Activated CD8-positive, alpha-beta memory T cell treated with anti-CD3 and anti-CD28 coated beads, Interleukin-2, amount 50 U/mL, for 4 hours (primary cell): ENCODE measurements at regions not wholly inside any gene's neighbourhood (a gene's known extent, or its start where the extent isn't known, plus 50 kb on each side); places are given as distances from the start of the nearest gene placed in this dataset.

Experiments
- DNase-seq: peaks from one replicate; pipeline ENCODE4 v3.0.0-alpha.2; 2020

DNA sequence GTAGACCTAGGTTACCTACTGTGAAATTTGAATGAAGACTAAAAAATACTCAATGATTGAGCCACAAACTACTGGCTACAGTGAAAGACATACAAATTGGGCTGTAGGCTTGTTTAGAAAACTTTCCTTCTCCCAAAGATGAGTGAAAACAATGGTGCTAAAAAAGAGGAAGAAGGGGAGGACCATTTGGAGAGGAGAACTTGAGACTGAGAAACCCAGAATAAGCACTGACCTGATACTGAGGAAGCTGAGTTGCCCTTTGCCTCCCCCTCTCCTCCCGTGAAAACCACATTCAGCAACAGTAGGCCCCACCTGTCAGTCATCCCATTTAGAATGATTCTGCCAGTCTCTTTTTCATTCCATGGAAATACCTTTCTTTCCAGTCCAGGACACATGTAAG is 484.0 kb upstream of the TGFBR2 start:
- DNase-seq, result no peak

DNA sequence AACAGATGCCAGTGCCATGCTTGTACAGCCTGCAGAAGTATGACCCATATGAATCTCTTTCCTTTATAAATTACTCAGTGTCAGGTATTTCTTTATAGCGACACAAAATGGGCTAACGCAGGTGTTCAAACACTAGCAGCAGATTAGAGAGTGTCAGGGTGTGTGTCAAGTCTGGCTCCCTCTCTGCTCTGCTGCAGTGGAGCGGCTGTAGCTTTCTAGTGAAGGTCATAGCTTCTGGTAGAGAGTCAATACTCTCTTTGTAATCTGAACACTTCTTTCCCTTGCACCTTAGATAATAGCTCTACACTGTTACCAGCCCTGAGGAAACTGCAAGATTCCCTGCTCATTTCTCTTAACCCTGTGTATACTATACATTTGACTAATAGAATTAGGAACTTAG is 483.2 kb upstream of the TGFBR2 start:
- DNase-seq, result no peak

- no peak for DNase-seq
These were observed 482.6 kb upstream of the TGFBR2 start for GRCh38 chr3:30123755-30124154.

DNA sequence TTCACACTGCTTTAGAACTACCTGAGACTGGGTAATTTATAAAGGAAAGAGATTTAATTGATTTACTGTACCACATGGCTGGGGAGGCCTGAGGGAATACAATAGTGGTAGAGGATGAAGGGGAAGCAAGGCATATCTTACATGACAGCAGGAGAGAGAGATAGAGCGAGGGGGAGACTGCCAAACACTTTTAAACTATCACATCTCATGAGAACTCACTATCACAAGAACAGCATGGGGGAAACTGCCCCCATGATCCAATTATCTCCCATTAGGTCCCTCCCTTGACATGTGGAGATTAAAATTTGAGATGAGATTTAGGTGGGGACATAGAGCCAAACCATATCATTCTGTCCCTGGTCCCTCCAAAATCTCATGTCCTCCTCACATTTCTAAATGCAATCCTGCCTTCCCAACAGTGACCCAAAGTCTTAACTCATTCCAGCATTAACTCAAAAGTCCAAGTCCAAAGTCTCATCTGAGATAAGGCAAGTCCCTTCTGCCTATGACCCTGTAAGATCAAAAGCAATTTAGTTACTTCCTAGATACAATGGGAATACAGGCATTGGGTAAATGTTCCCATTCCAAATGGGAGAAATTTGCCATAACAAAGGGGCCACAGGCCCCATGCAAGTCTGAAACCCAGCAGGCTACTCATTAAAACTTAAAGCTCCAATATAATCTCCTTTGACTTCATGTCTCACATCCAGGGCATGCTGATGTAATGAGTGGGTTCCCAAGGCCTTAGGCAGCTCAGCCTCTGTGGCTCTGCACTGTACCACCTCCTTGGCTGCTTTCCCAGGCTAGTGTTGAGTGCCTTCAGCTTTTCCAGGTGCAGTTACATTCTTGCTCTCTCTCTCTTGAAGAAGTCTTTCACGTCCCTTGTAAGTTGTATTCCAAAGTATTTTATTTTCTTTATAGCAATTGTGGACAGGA is 481.7 kb upstream of the TGFBR2 start:
- DNase-seq, result no peak

GRCh38 chr3:30129765-30130164 is 476.6 kb upstream of the TGFBR2 start:
- no peak for DNase-seq

GRCh38 chr3:30130391-30130790 is 476.0 kb upstream of the TGFBR2 start:
- DNase-seq, result no peak

DNA sequence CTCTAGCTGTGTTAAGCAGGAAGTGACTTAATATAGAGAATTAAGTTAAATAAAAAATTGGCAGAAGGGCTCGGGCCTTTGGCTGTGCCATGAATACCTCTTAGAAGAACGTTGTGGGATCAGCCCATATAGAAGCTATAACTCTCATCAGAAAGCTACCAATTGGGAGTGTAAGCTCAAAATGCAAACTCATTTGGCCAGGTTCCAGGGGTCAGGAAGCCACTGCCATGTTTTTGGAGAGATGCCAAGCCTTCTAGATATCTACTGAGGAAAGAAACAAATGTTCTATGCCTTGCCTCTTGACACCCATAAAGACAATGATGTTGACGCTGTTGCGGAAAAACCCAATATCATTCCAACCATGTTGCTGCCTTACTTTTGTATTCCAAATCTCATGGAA is 475.2 kb upstream of the TGFBR2 start:
- no peak for DNase-seq

DNA sequence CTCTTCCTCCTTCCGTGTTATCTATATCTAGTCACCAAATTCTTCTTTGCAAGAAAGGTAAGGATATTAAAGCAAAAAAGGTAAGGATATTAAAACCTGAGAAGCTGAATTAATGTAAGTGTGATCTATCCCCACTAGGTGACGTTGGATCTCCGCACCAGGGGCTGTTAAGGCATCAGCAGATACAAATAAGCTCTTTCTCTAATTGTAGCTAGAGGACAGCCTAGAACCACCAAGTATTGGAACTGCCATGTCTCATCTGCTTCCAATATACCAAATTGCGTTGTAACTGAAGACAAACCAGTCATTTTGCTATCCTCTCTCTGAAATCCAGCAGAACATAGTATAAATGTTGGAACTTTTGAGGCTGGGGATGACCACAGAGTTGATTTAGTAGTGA is 471.2 kb upstream of the TGFBR2 start:
- no peak for DNase-seq

- no peak for DNase-seq
These were observed 467.1 kb upstream of the TGFBR2 start for GRCh38 chr3:30139283-30139682.

DNA sequence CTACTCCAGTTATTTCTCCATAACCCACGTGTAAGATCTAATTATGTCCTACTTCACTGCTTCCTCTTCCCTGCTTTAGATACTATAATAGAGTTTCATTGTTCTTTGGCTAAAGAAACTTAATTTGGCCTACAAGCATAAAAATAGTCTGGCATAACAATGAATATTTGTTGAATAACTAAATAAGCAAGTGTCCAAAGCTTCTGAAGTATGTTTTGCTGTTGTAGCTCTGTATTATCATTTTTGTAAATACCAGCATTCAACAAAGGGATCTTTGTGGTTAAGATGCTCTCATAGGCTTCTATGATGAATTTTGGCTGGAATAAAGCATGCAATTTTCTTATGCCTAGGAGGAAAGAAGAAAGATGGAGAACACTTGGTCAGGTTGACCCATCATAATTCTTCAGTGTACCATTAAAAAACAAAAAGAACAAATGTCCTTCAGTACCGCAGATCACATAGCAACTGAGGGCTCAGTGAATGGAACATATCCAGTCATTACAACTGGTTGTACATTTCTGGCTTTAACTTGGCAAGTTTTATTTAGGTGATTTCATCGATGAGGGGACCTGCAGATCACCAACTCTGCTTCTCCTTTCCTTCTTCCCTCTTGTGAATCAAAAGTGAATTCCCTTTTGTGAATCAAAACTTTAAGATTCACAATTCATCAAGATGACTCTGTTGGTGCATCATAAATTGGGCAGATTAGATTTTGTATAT is 465.9 kb upstream of the TGFBR2 start:
- DNase-seq, result no peak

GRCh38 chr3:30141178-30141581 is 465.2 kb upstream of the TGFBR2 start:
- DNase-seq, result no peak

- DNase-seq, result no peak
These were observed 464.5 kb upstream of the TGFBR2 start for GRCh38 chr3:30141927-30142326.

DNA sequence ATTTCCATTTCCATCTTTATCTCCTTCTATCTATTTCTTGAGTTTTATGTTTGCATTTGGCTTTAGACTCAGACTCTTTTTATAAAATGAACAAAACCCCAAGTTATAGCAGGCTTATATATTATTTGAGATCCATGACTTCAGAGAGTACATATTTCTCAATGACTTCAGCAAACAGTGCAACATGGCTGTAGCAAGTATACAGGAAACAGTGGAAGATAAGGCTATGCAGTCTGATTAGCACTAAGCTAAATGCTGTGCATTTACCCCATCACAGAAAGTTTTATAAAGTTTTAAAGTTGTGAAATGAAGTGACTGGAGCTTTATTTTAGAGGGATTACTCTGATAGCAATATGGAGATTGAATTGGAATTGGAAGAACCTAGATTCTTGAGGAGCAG is 463.5 kb upstream of the TGFBR2 start:
- no peak for DNase-seq

- no peak for DNase-seq
These were observed 461.1 kb upstream of the TGFBR2 start for GRCh38 chr3:30145281-30145680.

DNA sequence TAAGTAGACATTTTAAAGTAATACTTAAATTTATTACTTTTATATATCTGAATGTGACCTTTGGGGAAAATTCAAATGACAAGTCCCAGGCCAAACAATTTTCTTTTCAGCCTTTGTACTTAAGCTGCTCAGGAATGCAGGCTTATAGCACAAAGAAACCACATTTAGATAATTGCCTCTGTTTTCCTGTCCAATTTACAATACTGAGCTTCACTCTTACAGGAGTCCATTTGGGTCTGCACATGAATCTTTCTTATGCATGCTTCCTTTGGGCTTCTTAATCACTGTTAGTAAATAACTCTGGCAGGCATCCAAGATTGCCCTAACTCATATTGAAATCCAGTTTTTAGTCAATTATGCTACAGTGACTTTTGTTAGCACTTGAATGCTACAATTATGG is 459.4 kb upstream of the TGFBR2 start:
- no peak for DNase-seq

- DNase-seq, result no peak
These were observed 451.5 kb upstream of the TGFBR2 start for GRCh38 chr3:30154853-30155252.

DNA sequence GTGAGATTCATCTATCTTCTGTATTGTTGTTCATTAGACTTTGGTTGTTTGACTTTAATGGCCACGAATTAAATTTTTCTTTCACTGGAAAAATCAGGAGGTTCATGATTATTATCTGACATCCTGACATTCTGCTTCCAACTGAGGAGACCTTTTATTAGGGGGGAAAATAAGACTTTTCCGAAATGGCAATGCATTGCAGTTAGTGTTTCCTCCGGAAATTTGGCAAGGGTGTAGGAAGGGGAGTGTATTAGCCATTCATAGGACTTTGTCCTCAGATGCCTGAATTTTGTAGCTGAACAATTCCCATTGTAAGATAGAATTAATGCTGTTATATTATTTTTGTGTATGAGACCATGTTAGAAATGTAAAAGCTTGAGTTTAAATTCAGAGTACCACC is 450.6 kb upstream of the TGFBR2 start:
- DNase-seq, result no peak

DNA sequence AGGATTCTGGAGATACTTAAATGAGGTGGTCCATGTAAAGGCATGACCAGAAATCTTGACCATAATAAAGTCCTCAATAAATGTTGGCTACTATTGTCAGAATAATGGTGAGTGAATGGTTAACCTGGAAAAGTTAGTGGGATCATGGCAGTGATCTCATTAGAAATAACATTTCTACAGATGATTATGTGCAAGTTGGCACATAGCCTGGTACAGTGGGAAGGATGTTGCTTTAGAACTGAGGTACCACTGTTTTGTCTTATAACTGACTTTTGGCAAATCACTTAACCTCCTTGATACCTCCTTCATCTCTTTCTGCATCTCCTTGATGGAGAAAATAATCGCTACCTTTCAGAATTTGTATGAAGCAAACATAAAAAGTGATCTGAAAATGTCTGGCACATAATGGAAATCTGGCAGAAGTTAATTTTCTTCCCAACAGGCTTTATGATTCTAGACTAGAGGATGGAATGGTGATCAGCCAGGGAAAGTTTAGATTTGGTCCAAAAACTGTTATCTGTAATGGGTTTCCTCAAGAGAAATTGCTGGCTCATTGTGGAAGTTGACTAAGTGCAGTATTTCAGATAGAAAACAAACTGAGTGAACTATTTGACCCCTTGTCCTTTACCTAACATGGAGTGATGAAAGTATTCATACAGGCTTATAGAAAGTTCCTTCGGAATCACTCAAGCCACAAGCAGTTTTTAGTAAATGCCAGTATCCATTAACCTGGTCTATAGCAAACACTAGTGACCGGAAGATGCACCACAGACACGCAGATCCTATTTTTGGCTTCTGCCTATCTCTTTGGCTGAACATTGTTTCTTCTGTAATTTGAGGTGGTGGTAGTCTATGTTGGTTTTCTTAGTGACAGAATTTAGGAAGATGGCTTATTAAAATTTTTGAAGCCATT is 449.6 kb upstream of the TGFBR2 start:
- no peak for DNase-seq

DNA sequence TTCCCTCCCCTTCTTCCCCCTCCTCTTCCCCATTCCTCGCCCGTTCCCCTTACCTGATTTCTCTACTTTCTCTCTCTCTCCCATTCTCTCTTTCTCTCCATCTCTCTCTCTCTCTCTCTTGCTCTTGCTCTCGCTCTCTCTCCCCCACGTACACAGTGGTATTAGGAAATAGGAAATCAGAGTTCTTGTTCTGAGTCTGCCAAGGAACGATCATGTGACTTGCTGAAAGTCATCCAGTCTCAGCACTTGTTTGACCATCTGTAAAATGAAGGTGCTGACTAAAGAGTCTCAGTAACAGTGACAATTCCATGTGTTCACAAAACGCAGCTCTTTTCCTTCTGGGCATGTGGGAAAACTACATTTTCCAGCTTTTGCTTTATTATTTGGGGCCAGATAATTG is 445.0 kb upstream of the TGFBR2 start:
- no peak for DNase-seq

- DNase-seq, result no peak
These were observed 443.8 kb upstream of the TGFBR2 start for GRCh38 chr3:30162579-30162978.

DNA sequence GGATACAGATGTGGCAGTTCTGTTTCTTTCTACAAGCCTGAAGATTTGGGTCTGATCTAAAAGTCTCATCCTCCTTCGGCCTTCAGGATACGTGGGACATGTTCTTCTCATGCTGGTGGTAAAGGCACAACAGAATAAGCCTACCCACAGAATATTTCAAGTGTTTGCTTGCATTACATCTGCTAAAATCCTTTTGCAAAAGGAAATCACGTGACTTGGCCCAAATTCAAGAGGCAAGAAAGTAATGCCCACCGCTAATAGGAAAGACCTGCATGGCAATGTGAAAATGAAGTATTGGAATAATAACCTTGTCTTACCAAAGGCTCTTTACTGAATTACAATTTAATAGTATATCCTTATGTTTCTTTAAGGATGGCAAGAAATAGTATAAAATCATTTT is 439.9 kb upstream of the TGFBR2 start:
- DNase-seq, result no peak

GRCh38 chr3:30167541-30168011 is 438.8 kb upstream of the TGFBR2 start:
- DNase-seq, result no peak

DNA sequence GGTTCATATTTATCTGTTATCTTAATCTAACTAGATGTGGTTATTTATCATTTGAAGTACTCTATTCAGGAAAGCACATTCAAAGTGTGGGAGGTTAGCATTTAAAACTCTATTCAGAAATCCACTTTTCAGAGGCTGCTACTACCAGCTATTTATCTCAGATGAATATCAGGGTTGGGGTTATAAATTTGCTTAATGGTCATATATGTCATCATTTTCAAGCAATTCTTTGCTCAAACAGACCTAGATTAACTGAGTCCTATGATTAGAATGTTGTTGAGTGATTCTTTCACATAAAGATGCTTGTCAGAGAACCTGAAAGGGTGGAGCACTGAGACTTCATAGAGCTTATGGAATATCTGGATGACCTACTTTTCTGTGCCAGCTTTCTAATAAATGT is 436.9 kb upstream of the TGFBR2 start:
- DNase-seq, result no peak
